ENCODE measurements at regions not wholly inside any gene's neighbourhood (a gene's known extent, or its start where the extent isn't known, plus 50 kb on each side); places are given as distances from the start of the nearest gene placed in this dataset.

DNA sequence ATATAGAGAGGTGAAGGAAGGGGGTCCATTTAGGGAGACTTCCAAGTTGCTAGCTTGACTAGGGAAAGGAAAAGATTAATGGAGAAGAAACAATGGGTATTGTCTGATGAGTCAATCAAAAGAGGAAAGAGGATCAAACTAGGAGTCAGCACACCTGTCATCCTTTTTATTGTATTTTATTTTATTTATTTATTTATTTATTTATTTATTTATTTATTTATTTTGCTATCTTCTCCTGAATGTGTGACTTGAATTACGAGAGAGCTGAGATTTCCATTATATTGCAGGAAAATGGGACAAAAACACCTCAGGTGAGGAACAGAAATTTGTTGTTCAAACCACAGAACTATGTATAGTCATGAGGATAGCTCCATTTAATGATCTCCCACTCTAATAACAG lies 58.9 kb downstream of the NUDT11 start:
- TF ChIP-seq, protein P1, sequence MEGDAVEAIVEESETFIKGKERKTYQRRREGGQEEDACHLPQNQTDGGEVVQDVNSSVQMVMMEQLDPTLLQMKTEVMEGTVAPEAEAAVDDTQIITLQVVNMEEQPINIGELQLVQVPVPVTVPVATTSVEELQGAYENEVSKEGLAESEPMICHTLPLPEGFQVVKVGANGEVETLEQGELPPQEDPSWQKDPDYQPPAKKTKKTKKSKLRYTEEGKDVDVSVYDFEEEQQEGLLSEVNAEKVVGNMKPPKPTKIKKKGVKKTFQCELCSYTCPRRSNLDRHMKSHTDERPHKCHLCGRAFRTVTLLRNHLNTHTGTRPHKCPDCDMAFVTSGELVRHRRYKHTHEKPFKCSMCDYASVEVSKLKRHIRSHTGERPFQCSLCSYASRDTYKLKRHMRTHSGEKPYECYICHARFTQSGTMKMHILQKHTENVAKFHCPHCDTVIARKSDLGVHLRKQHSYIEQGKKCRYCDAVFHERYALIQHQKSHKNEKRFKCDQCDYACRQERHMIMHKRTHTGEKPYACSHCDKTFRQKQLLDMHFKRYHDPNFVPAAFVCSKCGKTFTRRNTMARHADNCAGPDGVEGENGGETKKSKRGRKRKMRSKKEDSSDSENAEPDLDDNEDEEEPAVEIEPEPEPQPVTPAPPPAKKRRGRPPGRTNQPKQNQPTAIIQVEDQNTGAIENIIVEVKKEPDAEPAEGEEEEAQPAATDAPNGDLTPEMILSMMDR (IDR thresholded peaks at IDR 0.05; ENCODE audit: insufficient read depth, low read length), result no peak
- no peak for DNase-seq (ENCODE audit: low read depth)
- H3K4me3 ChIP-seq (ENCODE audit: low read depth, low read length), result no peak overlapping the region

DNA sequence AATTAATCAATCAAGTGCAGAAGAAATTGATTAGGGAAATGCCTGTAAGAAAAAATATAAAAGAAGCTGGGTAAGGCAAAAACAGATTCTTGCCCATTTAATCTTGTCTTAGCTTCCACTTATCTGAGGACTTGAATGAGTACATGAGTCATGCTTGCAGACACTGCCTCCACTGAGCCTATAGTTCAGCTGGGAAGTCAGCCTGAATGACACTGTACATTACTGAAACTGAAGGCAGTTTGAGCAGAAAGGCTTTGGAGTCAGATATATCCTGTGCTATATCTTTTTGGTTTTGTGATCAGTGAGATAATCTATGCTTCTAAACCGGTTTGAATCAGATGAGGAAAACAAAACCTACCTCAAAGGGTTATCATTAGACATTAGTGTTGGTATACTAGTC lies 61.3 kb downstream of the NUDT11 start:
- no peak overlapping the region for H3K4me3 ChIP-seq (ENCODE audit: low read depth, low read length)
- DNase-seq (ENCODE audit: low read depth), result no peak
- TF ChIP-seq, protein P1 (IDR thresholded peaks at IDR 0.05; ENCODE audit: insufficient read depth, low read length), result no peak

GRCh38 chrX:51421972-51422597 lies 74.3 kb downstream of the NUDT11 start:
- no peak for DNase-seq (ENCODE audit: low read depth)
- no peak overlapping the region for H3K4me3 ChIP-seq (ENCODE audit: low read depth, low read length)
- TF ChIP-seq, protein P1 (IDR thresholded peaks at IDR 0.05; ENCODE audit: insufficient read depth, low read length), result no peak

DNA sequence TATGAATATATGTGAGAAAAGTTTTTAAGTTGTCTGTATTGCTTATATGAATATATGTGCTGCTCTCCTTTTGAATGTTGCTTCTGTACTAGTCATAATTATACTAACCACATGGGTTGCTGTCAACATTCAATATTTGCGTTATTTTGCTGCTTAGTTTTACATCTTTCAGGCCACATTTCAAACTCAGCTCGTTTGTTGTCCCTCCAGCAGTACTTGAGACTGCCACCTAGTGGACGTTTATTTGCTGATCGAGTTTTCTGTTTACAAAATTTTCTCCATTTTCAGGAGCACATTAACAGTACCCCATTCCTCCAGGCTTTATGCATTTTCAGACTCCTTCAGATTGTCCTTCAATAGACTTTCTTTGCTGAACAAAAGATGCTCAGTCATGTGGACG lies 75.8 kb downstream of the NUDT11 start:
- peak; percentile 61 for DNase-seq (ENCODE audit: low read depth)
- TF ChIP-seq, protein P1 (IDR thresholded peaks at IDR 0.05; ENCODE audit: insufficient read depth, low read length), result peak; percentile 81
- no peak overlapping the region for H3K4me3 ChIP-seq (ENCODE audit: low read depth, low read length)

DNA sequence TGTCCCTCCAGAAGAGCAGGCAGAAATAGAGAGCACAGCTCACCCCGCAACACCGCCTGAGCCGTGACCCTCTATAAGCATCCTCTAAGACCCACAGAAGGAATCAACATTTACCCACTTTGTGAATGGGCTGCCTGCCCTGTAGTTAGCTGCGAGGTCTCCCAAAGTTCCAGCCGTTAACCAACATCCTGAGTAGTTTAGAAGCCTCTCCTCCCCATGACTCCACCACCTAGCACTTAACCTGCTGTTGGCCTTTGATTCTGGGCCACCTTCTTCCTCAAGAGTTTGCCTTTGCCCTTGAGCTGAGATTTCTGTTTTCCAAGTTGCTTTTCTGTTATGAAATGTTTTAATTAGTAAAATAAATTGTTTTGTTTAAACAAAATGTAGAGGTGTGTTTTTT lies 75.8 kb downstream of the NUDT10 start:
- no peak overlapping the region for H3K4me3 ChIP-seq (ENCODE audit: low read depth, low read length)
- TF ChIP-seq, protein P1 (IDR thresholded peaks at IDR 0.05; ENCODE audit: insufficient read depth, low read length), result no peak
- DNase-seq (ENCODE audit: low read depth), result no peak

GRCh38 chrX:51407520-51408409 lies 75.1 kb downstream of the NUDT10 start:
- DNase-seq (ENCODE audit: low read depth), result no peak
- TF ChIP-seq, protein P1 (IDR thresholded peaks at IDR 0.05; ENCODE audit: insufficient read depth, low read length), result no peak
- no peak overlapping the region for H3K4me3 ChIP-seq (ENCODE audit: low read depth, low read length)

Measured in fibroblast of the aortic adventitia (primary cell).